LNCAP (cell line): ENCODE measurements at regions not wholly inside any gene's neighbourhood (a gene's known extent, or its start where the extent isn't known, plus 50 kb on each side); places are given as distances from the start of the nearest gene placed in this dataset.

Experiments used
- CTCF ChIP-seq: fragments of 450-650 bp; IDR thresholded peaks from 2 replicates; pipeline ENCODE4 v1.5.1; 2017; ENCODE audit warnings: mild to moderate bottlenecking

GRCh38 chr6:126091466-126091865 lies 105.1 kb downstream of the TRMT11 start:
- TF ChIP-seq CTCF = no peak

GRCh38 chr6:126093108-126093507 lies 106.8 kb downstream of the TRMT11 start:
- no peak for TF ChIP-seq CTCF

- no peak for TF ChIP-seq CTCF
Measured at GRCh38 chr6:126094411-126094810, 108.1 kb downstream of the TRMT11 start.

- no peak for TF ChIP-seq CTCF
Measured at GRCh38 chr6:126100386-126100785, 114.0 kb downstream of the TRMT11 start.

GRCh38 chr6:126102358-126102757 lies 116.0 kb downstream of the TRMT11 start:
- no peak for TF ChIP-seq CTCF

- no peak for TF ChIP-seq CTCF
Measured at GRCh38 chr6:126103993-126104392, 117.7 kb downstream of the TRMT11 start.

GRCh38 chr6:126107475-126108166 lies 121.3 kb downstream of the TRMT11 start:
- TF ChIP-seq CTCF = no peak
